CD14-positive monocyte (primary cell): ENCODE measurements at regions not wholly inside any gene's neighbourhood (a gene's known extent, or its start where the extent isn't known, plus 50 kb on each side); places are given as distances from the start of the nearest gene placed in this dataset.
A peak's percentile ranks its signal among the peaks of the same experiment; 100 is the strongest.

Experiments
- DNase-seq, 3 donors: peaks; one replicate each; pipeline ENCODE4 v3.0.0-alpha.2; 2011 to 2022
- H2AFZ ChIP-seq: 2 replicates; pipeline ENCODE4 v1.6.0; 2012; ENCODE audit warnings: mild to moderate bottlenecking, low read depth, low read length, inconsistent platforms; ENCODE audit not compliant: insufficient read depth, poor library complexity, severe bottlenecking
- H3K27ac ChIP-seq, 2 donors: 1 replicate in 1 of 2; 2 replicates in 1 of 2; pipeline ENCODE4 v1.5.1; 2012 to 2013; ENCODE audit warnings: low read length in 2 of 2, control low read depth in 1 of 2, inconsistent platforms in 1 of 2, low read depth in 1 of 2, mild to moderate bottlenecking in 1 of 2
- H3K27me3 ChIP-seq, 2 donors: one replicate each; pipeline versions ENCODE4 v1.6.0 to v1.6.1; 2011 to 2013; ENCODE audit warnings: low read length in 2 of 2; ENCODE audit not compliant: control insufficient read depth in 2 of 2, insufficient read depth in 2 of 2
- H3K36me3 ChIP-seq, 2 donors: replicated peaks in 1 of 2; 1 replicate in 1 of 2; 2 replicates in 1 of 2; pipeline versions ENCODE4 v1.5.1 to v1.6.1; 2012 to 2013; ENCODE audit warnings: low read length in 2 of 2, control low read depth in 1 of 2, inconsistent platforms in 1 of 2, mild to moderate bottlenecking in 1 of 2; ENCODE audit not compliant: insufficient read depth in 2 of 2, control insufficient read depth in 1 of 2
- H3K4me1 ChIP-seq, 2 donors: 1 replicate in 1 of 2; 2 replicates in 1 of 2; pipeline versions ENCODE4 v1.5.1 to v1.6.1; 2012 to 2013; ENCODE audit warnings: low read length in 2 of 2, control low read depth in 1 of 2, inconsistent platforms in 1 of 2, mild to moderate bottlenecking in 1 of 2, moderate library complexity in 1 of 2; ENCODE audit not compliant: insufficient read depth in 2 of 2, control insufficient read depth in 1 of 2
- H3K4me2 ChIP-seq: replicated peaks from 2 replicates; pipeline ENCODE3; 2012; ENCODE audit warnings: low read length, moderate library complexity, mild to moderate bottlenecking; ENCODE audit not compliant: poor library complexity, severe bottlenecking; ENCODE audit errors: extremely low read depth
- H3K4me3 ChIP-seq, 3 experiments: fragments of 200-600 bp in 1 of 3; sonication (generic) in 1 of 3; replicated peaks in 1 of 3; 1 replicate in 2 of 3; 2 replicates in 1 of 3; pipeline ENCODE4 v1.5.1; 2011 to 2013; ENCODE audit warnings: low read length in 3 of 3, mild to moderate bottlenecking in 3 of 3, control low read depth in 2 of 3, low read depth in 2 of 3, inconsistent platforms in 1 of 3, moderate library complexity in 1 of 3
- H3K79me2 ChIP-seq: 2 replicates; pipeline ENCODE4 v1.6.0; 2012; ENCODE audit warnings: mild to moderate bottlenecking, control low read depth, inconsistent platforms, low read length, moderate library complexity; ENCODE audit not compliant: insufficient read depth
- H3K9ac ChIP-seq: 2 replicates; pipeline ENCODE4 v1.6.0; 2017; ENCODE audit warnings: low read length, mild to moderate bottlenecking; ENCODE audit not compliant: insufficient read depth, poor library complexity, severe bottlenecking
- H3K9me3 ChIP-seq, 2 donors: replicated peaks in 1 of 2; 1 replicate in 1 of 2; 2 replicates in 1 of 2; pipeline versions ENCODE4 v1.5.1 to v1.6.1; 2012 to 2013; ENCODE audit warnings: low read length in 2 of 2, control low read depth in 1 of 2; ENCODE audit not compliant: control insufficient read depth in 1 of 2, insufficient read depth in 1 of 2
- H4K20me1 ChIP-seq: 2 replicates; pipeline ENCODE4 v1.6.0; 2012; ENCODE audit warnings: mild to moderate bottlenecking, low read length, control low read depth, moderate library complexity; ENCODE audit not compliant: insufficient read depth
- H3K27ac Mint-ChIP-seq, 7 donors: one replicate each; pipeline ENCODE4 v1.8.0; 2020; ENCODE audit warnings: mild to moderate bottlenecking in 7 of 7, mixed read lengths in 7 of 7, moderate library complexity in 6 of 7, inconsistent platforms in 2 of 7
- H3K27me3 Mint-ChIP-seq, 3 donors: one replicate each; pipeline ENCODE4 v1.8.0; 2021 to 2022; ENCODE audit warnings: low read depth in 3 of 3, mild to moderate bottlenecking in 3 of 3, mixed read lengths in 3 of 3, moderate library complexity in 3 of 3, inconsistent platforms in 1 of 3
- H3K36me3 Mint-ChIP-seq, 2 donors: one replicate each; pipeline ENCODE4 v1.8.0; 2020; ENCODE audit warnings: mixed read lengths in 2 of 2, inconsistent platforms in 1 of 2, mild to moderate bottlenecking in 1 of 2
- H3K4me1 Mint-ChIP-seq: one replicate; pipeline ENCODE4 v1.8.0; 2020; ENCODE audit warnings: mild to moderate bottlenecking, mixed read lengths
- H3K4me3 Mint-ChIP-seq, 2 donors: one replicate each; pipeline ENCODE4 v1.8.0; 2020; ENCODE audit warnings: mild to moderate bottlenecking in 2 of 2, mixed read lengths in 2 of 2, moderate library complexity in 1 of 2
- H3K9me3 Mint-ChIP-seq, 7 donors: one replicate each; pipeline ENCODE4 v1.8.0; 2020 to 2022; ENCODE audit warnings: mixed read lengths in 7 of 7, mild to moderate bottlenecking in 6 of 7, moderate library complexity in 6 of 7, inconsistent platforms in 2 of 7
- WGBS: methylation state at CpG from one replicate; pipeline ENCODE4 v1.1.5; 2013; ENCODE audit warnings: missing lambda C conversion rate; ENCODE audit not compliant: insufficient coverage; 5-methylcytosine and 5-hydroxymethylcytosine counted together
- intact Hi-C, 2 donors: fragments of 100-400 bp; cut with micrococcal nuclease; formaldehyde crosslinking; loops; one replicate each; pipeline versions ENCODE4 v1.15.0 to v1.15.1; 2023
- TF ChIP-seq, protein P1 (sequence below): fragments of 200-600 bp; IDR thresholded peaks from one replicate; pipeline ENCODE4 v1.8.0; 2022; ENCODE audit warnings: antibody characterized with exemption, mild to moderate bottlenecking

DNA sequence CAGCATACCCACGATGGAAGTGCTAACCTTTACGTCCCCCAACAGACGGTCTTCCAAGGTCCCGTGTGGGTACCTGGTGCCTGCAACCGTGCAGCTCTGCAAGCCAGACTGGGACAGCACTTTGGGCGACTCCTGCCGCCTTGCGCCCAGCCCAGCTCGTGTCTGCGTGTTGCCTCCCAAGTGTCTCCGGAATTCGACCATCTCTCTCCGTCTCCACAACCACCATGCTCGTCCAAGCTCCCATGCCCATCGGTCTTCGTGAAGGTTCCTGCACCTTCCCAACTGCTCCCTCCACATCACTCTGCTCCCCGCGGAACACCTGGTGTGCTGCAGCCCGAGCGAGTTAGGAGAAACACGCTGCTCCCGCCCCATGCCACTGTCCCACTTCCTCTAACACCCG, 173.2 kb upstream of the AFDN start:
- Mint-ChIP-seq H3K9me3 (peaks cover 2 to 12% (median 7%) of the 10 kb centered on the region in 7 donors), H3K27me3 (peaks cover 0 to 1% (median 0%) of the 10 kb centered on the region in 3 donors), H3K4me3 (no peak overlapping the region), H3K36me3 (no peaks in the 10 kb centered on the region), H3K27ac (peak overlapping the region in 1 of 7 donors; percentile 29), H3K4me1 (no peaks in the 10 kb centered on the region)
- intact Hi-C loops: no loop called here
- WGBS: 96% methylated on average over 20 of the region's 23 CpGs
- H3K9ac ChIP-seq: no peak overlapping the region
- no peaks in the 10 kb centered on the region for H3K4me1 ChIP-seq
- DNase-seq: no peak
- no peaks in the 10 kb centered on the region for H3K27me3 ChIP-seq
- no peaks in the 10 kb centered on the region for H4K20me1 ChIP-seq
- no peaks in the 10 kb centered on the region for H3K36me3 ChIP-seq
- peaks cover 9 to 18% of the 10 kb centered on the region in 2 donors for H3K9me3 ChIP-seq
- no peak overlapping the region for H3K4me3 ChIP-seq
- H3K4me2 ChIP-seq: no peak overlapping the region
- no peaks in the 10 kb centered on the region for H3K79me2 ChIP-seq
- TF ChIP-seq, protein P1, sequence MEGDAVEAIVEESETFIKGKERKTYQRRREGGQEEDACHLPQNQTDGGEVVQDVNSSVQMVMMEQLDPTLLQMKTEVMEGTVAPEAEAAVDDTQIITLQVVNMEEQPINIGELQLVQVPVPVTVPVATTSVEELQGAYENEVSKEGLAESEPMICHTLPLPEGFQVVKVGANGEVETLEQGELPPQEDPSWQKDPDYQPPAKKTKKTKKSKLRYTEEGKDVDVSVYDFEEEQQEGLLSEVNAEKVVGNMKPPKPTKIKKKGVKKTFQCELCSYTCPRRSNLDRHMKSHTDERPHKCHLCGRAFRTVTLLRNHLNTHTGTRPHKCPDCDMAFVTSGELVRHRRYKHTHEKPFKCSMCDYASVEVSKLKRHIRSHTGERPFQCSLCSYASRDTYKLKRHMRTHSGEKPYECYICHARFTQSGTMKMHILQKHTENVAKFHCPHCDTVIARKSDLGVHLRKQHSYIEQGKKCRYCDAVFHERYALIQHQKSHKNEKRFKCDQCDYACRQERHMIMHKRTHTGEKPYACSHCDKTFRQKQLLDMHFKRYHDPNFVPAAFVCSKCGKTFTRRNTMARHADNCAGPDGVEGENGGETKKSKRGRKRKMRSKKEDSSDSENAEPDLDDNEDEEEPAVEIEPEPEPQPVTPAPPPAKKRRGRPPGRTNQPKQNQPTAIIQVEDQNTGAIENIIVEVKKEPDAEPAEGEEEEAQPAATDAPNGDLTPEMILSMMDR: no peak
- no peak overlapping the region for H2AFZ ChIP-seq
- H3K27ac ChIP-seq: no peak overlapping the region

DNA sequence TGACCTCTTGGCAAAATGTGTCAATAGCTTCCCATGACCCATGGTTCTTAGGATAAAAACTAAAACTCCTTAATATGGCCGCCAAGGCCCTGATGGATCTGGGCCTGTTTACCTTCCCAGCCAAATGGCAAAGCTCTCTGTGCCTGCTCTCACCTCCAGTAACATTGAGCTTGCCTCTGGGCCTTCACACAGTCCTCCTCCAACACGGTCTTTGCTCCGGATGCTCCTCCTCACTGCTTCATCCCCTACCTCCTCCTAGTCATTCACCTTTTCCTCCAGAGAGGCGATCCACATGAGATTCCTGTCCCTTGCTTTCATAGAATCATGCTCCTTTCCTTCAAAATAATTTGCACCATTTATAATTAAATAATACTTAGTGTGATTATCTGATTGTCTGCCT, 172.3 kb upstream of the AFDN start:
- DNase-seq: no peak
- H3K27me3 ChIP-seq: no peaks in the 10 kb centered on the region
- H4K20me1 ChIP-seq: no peaks in the 10 kb centered on the region
- peaks cover 9 to 18% of the 10 kb centered on the region in 2 donors for H3K9me3 ChIP-seq
- H3K9ac ChIP-seq: no peak overlapping the region
- H3K27ac ChIP-seq: no peak overlapping the region
- no peaks in the 10 kb centered on the region for H3K36me3 ChIP-seq
- H3K79me2 ChIP-seq: no peaks in the 10 kb centered on the region
- H2AFZ ChIP-seq: no peak overlapping the region
- WGBS: 97% methylated on average over 3 of the region's 4 CpGs
- TF ChIP-seq, protein P1: no peak
- no peak overlapping the region for H3K4me2 ChIP-seq
- H3K4me1 ChIP-seq: no peaks in the 10 kb centered on the region
- no peaks in the 10 kb centered on the region for H3K4me1 Mint-ChIP-seq
- H3K4me3 ChIP-seq: no peak overlapping the region
- H3K27ac Mint-ChIP-seq: no peak overlapping the region
- H3K27me3 Mint-ChIP-seq: peaks cover 0 to 1% (median 0%) of the 10 kb centered on the region in 3 donors
- H3K36me3 Mint-ChIP-seq: no peaks in the 10 kb centered on the region
- H3K4me3 Mint-ChIP-seq: no peak overlapping the region
- intact Hi-C loops: no loop called here
- peaks cover 2 to 12% (median 9%) of the 10 kb centered on the region in 7 donors for H3K9me3 Mint-ChIP-seq
